CD4-positive, alpha-beta T cell (primary cell): ENCODE measurements at regions not wholly inside any gene's neighbourhood (a gene's known extent, or its start where the extent isn't known, plus 50 kb on each side); places are given as distances from the start of the nearest gene placed in this dataset.

Source experiments
- ATAC-seq: fragments of 200-7000 bp; cut with Tn5 transposase; one replicate; pipeline ENCODE4 v1.10.0; 2022; ENCODE audit warnings: mild to moderate bottlenecking; ENCODE audit not compliant: poor library complexity
- CTCF ChIA-PET: fragments of 350-600 bp; sonication (Branson Sonifier 250); formaldehyde crosslinking; loops from one replicate; lab custom pipeline; 2021; ENCODE audit warnings: antibody characterized with exemption, inconsistent platforms; lab: Charles Lee
- POLR2A ChIA-PET: fragments of 350-600 bp; sonication (Branson Sonifier 250); formaldehyde crosslinking; loops from one replicate; lab custom pipeline; 2021; ENCODE audit warnings: antibody characterized with exemption, inconsistent platforms; lab: Charles Lee
- DNase-seq, 14 experiments: peaks; one replicate each; pipeline ENCODE4 v3.0.0-alpha.2; 2013 to 2020; ENCODE audit warnings: mixed read lengths in 2 of 14
- H3K27ac ChIP-seq, 2 donors: one replicate each; pipeline versions ENCODE4 v1.5.1 to v1.7.0; 2013; ENCODE audit warnings: low read length in 2 of 2, low read depth in 1 of 2, mild to moderate bottlenecking in 1 of 2
- H3K27me3 ChIP-seq, 2 experiments: 1 replicate in 1 of 2; 2 replicates in 1 of 2; pipeline versions ENCODE4 v1.6.1 to v1.7.0; 2013; ENCODE audit warnings: low read length in 2 of 2, control low read depth in 1 of 2, mild to moderate bottlenecking in 1 of 2, moderate library complexity in 1 of 2; ENCODE audit not compliant: insufficient read depth in 2 of 2, control insufficient read depth in 1 of 2
- H3K36me3 ChIP-seq: one replicate; pipeline ENCODE4 v1.6.1; 2013; ENCODE audit warnings: low read length, control low read depth; ENCODE audit not compliant: insufficient read depth
- H3K4me1 ChIP-seq: one replicate; pipeline ENCODE4 v1.6.1; 2013; ENCODE audit warnings: low read length, control low read depth; ENCODE audit not compliant: insufficient read depth
- H3K4me3 ChIP-seq: one replicate; pipeline ENCODE4 v1.5.1; 2013; ENCODE audit warnings: mild to moderate bottlenecking, low read length, moderate library complexity
- H3K9me3 ChIP-seq, 2 experiments: 1 replicate in 1 of 2; 2 replicates in 1 of 2; pipeline versions ENCODE4 v1.6.1 to v1.7.0; 2013; ENCODE audit warnings: low read length in 2 of 2, mild to moderate bottlenecking in 2 of 2, control low read depth in 1 of 2, moderate library complexity in 1 of 2; ENCODE audit not compliant: control insufficient read depth in 1 of 2, insufficient read depth in 1 of 2
- H3K27ac Mint-ChIP-seq: one replicate; pipeline ENCODE4 v1.8.0; 2020; ENCODE audit warnings: mixed read lengths
- H3K27me3 Mint-ChIP-seq: one replicate; pipeline ENCODE4 v1.8.0; 2021; ENCODE audit warnings: mixed read lengths
- H3K36me3 Mint-ChIP-seq: one replicate; pipeline ENCODE4 v1.8.0; 2021; ENCODE audit warnings: low read depth, mixed read lengths
- H3K4me1 Mint-ChIP-seq: one replicate; pipeline ENCODE4 v1.8.0; 2021; ENCODE audit warnings: low read depth, mixed read lengths
- H3K4me3 Mint-ChIP-seq: one replicate; pipeline ENCODE4 v1.8.0; 2020; ENCODE audit warnings: mild to moderate bottlenecking, mixed read lengths
- H3K9me3 Mint-ChIP-seq: one replicate; pipeline ENCODE4 v1.8.0; 2020; ENCODE audit warnings: mixed read lengths
- CTCF ChIP-seq: fragments of 200-600 bp; IDR thresholded peaks from one replicate; pipeline ENCODE4 v1.8.0; 2022; ENCODE audit warnings: antibody characterized with exemption, mild to moderate bottlenecking
- intact Hi-C, 2 experiments: fragments of 100-400 bp; cut with DNase I in 1 of 2; cut with micrococcal nuclease in 1 of 2; formaldehyde crosslinking; loops; one replicate each; pipeline versions ENCODE4 v1.15.1 to v1.9.0; 2023 to 2025; cut with DNase I, micrococcal nuclease

GRCh38 chr5:18113721-18114120 lies 479.5 kb downstream of the TAF11L14 start:
- Histone ChIP-seq H3K27me3 (no peaks in the 10 kb centered on the region), H3K27ac (no peak overlapping the region), H3K4me1 (no peaks in the 10 kb centered on the region), H3K36me3 (no peaks in the 10 kb centered on the region), H3K9me3 (peaks cover 0 to 10% of the 10 kb centered on the region in 2 experiments), H3K4me3 (no peak overlapping the region)
- CTCF ChIA-PET = no interaction called here
- DNase-seq (no peak), ATAC-seq (no peak)
- H3K4me3 Mint-ChIP-seq = no peak overlapping the region
- intact Hi-C loops = no loop called here
- POLR2A ChIA-PET = no interaction called here
- H3K27me3 Mint-ChIP-seq = no peaks in the 10 kb centered on the region
- peaks cover 8% of the 10 kb centered on the region for H3K9me3 Mint-ChIP-seq
- H3K27ac Mint-ChIP-seq = no peak overlapping the region
- TF ChIP-seq CTCF = no peak
- no peaks in the 10 kb centered on the region for H3K4me1 Mint-ChIP-seq
- H3K36me3 Mint-ChIP-seq = no peaks in the 10 kb centered on the region

GRCh38 chr5:18114151-18114757 lies 480.0 kb downstream of the TAF11L14 start:
- no peak for TF ChIP-seq CTCF
- ATAC-seq = no peak
- Mint-ChIP-seq H3K9me3 (peaks cover 8% of the 10 kb centered on the region), H3K4me3 (no peak overlapping the region), H3K27ac (no peak overlapping the region), H3K27me3 (no peaks in the 10 kb centered on the region), H3K36me3 (no peaks in the 10 kb centered on the region), H3K4me1 (no peaks in the 10 kb centered on the region)
- CTCF ChIA-PET = no interaction called here
- no peaks in the 10 kb centered on the region for H3K36me3 ChIP-seq
- no peak overlapping the region for H3K27ac ChIP-seq
- no peak overlapping the region for H3K4me3 ChIP-seq
- no peaks in the 10 kb centered on the region for H3K27me3 ChIP-seq
- intact Hi-C loops = no loop called here
- POLR2A ChIA-PET = no interaction called here
- H3K4me1 ChIP-seq = no peaks in the 10 kb centered on the region
- no peak for DNase-seq
- H3K9me3 ChIP-seq = peaks cover 0 to 14% of the 10 kb centered on the region in 2 experiments

GRCh38 chr5:18117968-18118367 lies 483.7 kb downstream of the TAF11L14 start:
- no peaks in the 10 kb centered on the region for H3K27me3 ChIP-seq
- no peaks in the 10 kb centered on the region for H3K36me3 Mint-ChIP-seq
- H3K27ac Mint-ChIP-seq = no peak overlapping the region
- TF ChIP-seq CTCF = no peak
- ChIA-PET CTCF (no interaction called here), POLR2A (no interaction called here)
- no peak overlapping the region for H3K4me3 Mint-ChIP-seq
- no peak for ATAC-seq
- H3K27me3 Mint-ChIP-seq = no peaks in the 10 kb centered on the region
- no peaks in the 10 kb centered on the region for H3K4me1 ChIP-seq
- H3K9me3 ChIP-seq = peaks cover 0 to 16% of the 10 kb centered on the region in 2 experiments
- intact Hi-C loops = no loop called here
- no peak overlapping the region for H3K4me3 ChIP-seq
- H3K36me3 ChIP-seq = no peaks in the 10 kb centered on the region
- H3K27ac ChIP-seq = no peak overlapping the region
- no peaks in the 10 kb centered on the region for H3K4me1 Mint-ChIP-seq
- peaks cover 12% of the 10 kb centered on the region for H3K9me3 Mint-ChIP-seq
- DNase-seq = no peak
